Sigmoid colon (tissue), 6 donors: ENCODE measurements at regions not wholly inside any gene's neighbourhood (a gene's known extent, or its start where the extent isn't known, plus 50 kb on each side); places are given as distances from the start of the nearest gene placed in this dataset.

Experiments used
- DNase-seq: peaks from one replicate; pipeline ENCODE4 v3.0.0-alpha.2; 2019
- H3K27ac ChIP-seq, 4 donors: fragments of 200-600 bp; sonication (generic); one replicate each; pipeline ENCODE4 v1.5.1; 2016 to 2019; ENCODE audit warnings: mild to moderate bottlenecking in 1 of 4
- H3K27me3 ChIP-seq, 3 donors: fragments of 200-600 bp; sonication (generic); one replicate each; pipeline ENCODE4 v1.5.1; 2019; ENCODE audit warnings: mild to moderate bottlenecking in 1 of 3
- H3K36me3 ChIP-seq, 4 donors: fragments of 200-600 bp; sonication (generic); one replicate each; pipeline ENCODE4 v1.5.1; 2016 to 2019
- H3K4me1 ChIP-seq, 4 donors: fragments of 200-600 bp; sonication (generic); one replicate each; pipeline ENCODE4 v1.5.1; 2017 to 2019
- H3K4me3 ChIP-seq, 4 donors: fragments of 200-600 bp; sonication (generic); one replicate each; pipeline ENCODE4 v1.5.1; 2017 to 2019; ENCODE audit warnings: mild to moderate bottlenecking in 2 of 4, moderate library complexity in 1 of 4
- H3K9me3 ChIP-seq, 4 donors: fragments of 200-600 bp in 3 of 4; sonication (generic) in 3 of 4; one replicate each; pipeline versions ENCODE4 v1.5.1 to v1.6.1; 2013 to 2019
- CTCF ChIP-seq, 4 experiments: fragments of 450-650 bp in 3 of 4; fragments of 200-600 bp in 1 of 4; IDR thresholded peaks; one replicate each; pipeline ENCODE4 v1.5.1; 2016 to 2019; ENCODE audit warnings: antibody characterized with exemption in 4 of 4, mild to moderate bottlenecking in 3 of 4, moderate library complexity in 2 of 4
- EP300 ChIP-seq, 4 donors: sonication (generic); formaldehyde crosslinking; IDR thresholded peaks; one replicate each; pipeline ENCODE4 v1.6.1; 2017; ENCODE audit warnings: antibody characterized with exemption in 4 of 4
- POLR2A ChIP-seq, 2 donors: fragments of 450-650 bp; IDR thresholded peaks; one replicate each; pipeline ENCODE4 v1.6.1; 2016; ENCODE audit warnings: antibody characterized with exemption in 2 of 2, mild to moderate bottlenecking in 2 of 2, moderate library complexity in 2 of 2
- POLR2AphosphoS5 ChIP-seq, 4 donors: sonication (generic); formaldehyde crosslinking; IDR thresholded peaks; one replicate each; pipeline ENCODE4 v1.6.1; 2017; ENCODE audit warnings: antibody characterized with exemption in 4 of 4
- WGBS, 2 donors: extraction: QIAGEN DNeasy Blood & Tissue Kit; methylation state at CpG; one replicate each; pipeline ENCODE4 v1.1.7; 2013; 5-methylcytosine and 5-hydroxymethylcytosine counted together
- intact Hi-C: fragments of 100-400 bp; cut with DNase I; formaldehyde crosslinking; loops from one replicate; pipeline ENCODE4 v1.15.1; 2023
- donor health status: healthy with polysubstance abuse.
- donor health status: healthy.

- intact Hi-C loops = no loop called here
- TF ChIP-seq EP300 (IDR thresholded peaks at IDR 0.05) (no peak), POLR2AphosphoS5 (IDR thresholded peaks at IDR 0.05) (no peak), CTCF (IDR thresholded peaks at IDR 0.05) (no peak), POLR2A (IDR thresholded peaks at IDR 0.05) (no peak)
Measured at GRCh38 chr15:47862402-47862801, 145.1 kb downstream of the SEMA6D start.

GRCh38 chr15:47866446-47866845 lies 149.1 kb downstream of the SEMA6D start:
- Histone ChIP-seq H3K27ac (no peak overlapping the region), H3K4me1 (peaks cover 0 to 5% (median 0%) of the 10 kb centered on the region in 4 donors), H3K27me3 (no peaks in the 10 kb centered on the region), H3K9me3 (no peaks in the 10 kb centered on the region), H3K4me3 (no peak overlapping the region), H3K36me3 (no peaks in the 10 kb centered on the region)
- DNase-seq = no peak
- 81 to 84% methylated on average over 1 of the region's 1 CpG for WGBS, 2 donors
- no peak for TF ChIP-seq EP300 (IDR thresholded peaks at IDR 0.05)
- TF ChIP-seq POLR2A (IDR thresholded peaks at IDR 0.05) = no peak
- no peak for TF ChIP-seq CTCF (IDR thresholded peaks at IDR 0.05)
- TF ChIP-seq POLR2AphosphoS5 (IDR thresholded peaks at IDR 0.05) = no peak
- intact Hi-C loops = no loop called here

More at GRCh38 chr15:47862402-47862801, 145.1 kb downstream of the SEMA6D start:
- Histone ChIP-seq H3K9me3 (no peaks in the 10 kb centered on the region), H3K4me3 (no peak overlapping the region), H3K27me3 (no peaks in the 10 kb centered on the region), H3K4me1 (no peaks in the 10 kb centered on the region), H3K27ac (no peak overlapping the region), H3K36me3 (no peaks in the 10 kb centered on the region)
- no peak for DNase-seq
- 77 to 87% methylated on average over 3 of the region's 3 CpGs for WGBS, 2 donors

GRCh38 chr15:47870300-47870955 lies 153.1 kb downstream of the SEMA6D start:
- intact Hi-C loops = no loop called here
- DNase-seq = no peak
- Histone ChIP-seq H3K27ac (no peak overlapping the region), H3K4me3 (no peak overlapping the region), H3K9me3 (no peaks in the 10 kb centered on the region), H3K4me1 (peaks cover 0 to 5% (median 0%) of the 10 kb centered on the region in 4 donors), H3K36me3 (no peaks in the 10 kb centered on the region), H3K27me3 (no peaks in the 10 kb centered on the region)
- 93 to 99% methylated on average over 1 of the region's 1 CpG for WGBS, 2 donors
- TF ChIP-seq POLR2AphosphoS5 (IDR thresholded peaks at IDR 0.05) = no peak
- no peak for TF ChIP-seq POLR2A (IDR thresholded peaks at IDR 0.05)
- no peak for TF ChIP-seq EP300 (IDR thresholded peaks at IDR 0.05)
- no peak for TF ChIP-seq CTCF (IDR thresholded peaks at IDR 0.05)

- no peak overlapping the region for H3K27ac ChIP-seq
Measured at GRCh38 chr15:47870956-47871625, 153.8 kb downstream of the SEMA6D start.

More at GRCh38 chr15:47870956-47871625, 153.8 kb downstream of the SEMA6D start:
- 75 to 79% methylated on average over 2 of the region's 2 CpGs for WGBS, 2 donors
- Histone ChIP-seq H3K4me3 (no peak overlapping the region), H3K9me3 (no peaks in the 10 kb centered on the region), H3K27me3 (no peaks in the 10 kb centered on the region), H3K36me3 (no peaks in the 10 kb centered on the region), H3K4me1 (peaks cover 0 to 5% (median 0%) of the 10 kb centered on the region in 4 donors)
- no peak for TF ChIP-seq POLR2AphosphoS5 (IDR thresholded peaks at IDR 0.05)
- no peak for TF ChIP-seq POLR2A (IDR thresholded peaks at IDR 0.05)
- no peak for TF ChIP-seq CTCF (IDR thresholded peaks at IDR 0.05)
- no peak for TF ChIP-seq EP300 (IDR thresholded peaks at IDR 0.05)
- intact Hi-C loops = no loop called here
- DNase-seq = no peak
